Pancreas (tissue), 10 donors: ENCODE measurements at regions not wholly inside any gene's neighbourhood (a gene's known extent, or its start where the extent isn't known, plus 50 kb on each side); places are given as distances from the start of the nearest gene placed in this dataset.
A peak's percentile ranks its signal among the peaks of the same experiment; 100 is the strongest.
"Not testable (repeated sequence)": the region's sequence is repeated elsewhere in the genome, so short reads cannot be mapped to it uniquely, and the experiment has no call there.

Experiments
- ATAC-seq, 4 donors: fragments of 200-7000 bp; cut with Tn5 transposase; one replicate each; pipeline versions ENCODE4 v1.8.0 to v1.9.1; 2020; ENCODE audit warnings: mild to moderate bottlenecking in 4 of 4, moderate library complexity in 4 of 4
- DNase-seq, 6 donors: peaks; one replicate each; pipeline ENCODE4 v3.0.0-alpha.2; 2020
- FAIRE-seq: peaks from 2 replicates; lab custom pipeline; 2012; peaks lifted over from hg19 to GRCh38; lab: Jason Lieb, UNC
- H3K27ac ChIP-seq, 4 donors: fragments of 200-600 bp; sonication (generic); 1 replicate in 3 of 4; 2 replicates in 1 of 4; pipeline versions ENCODE4 v1.5.0 to v1.8.0; 2020
- H3K27me3 ChIP-seq, 4 donors: fragments of 200-600 bp; one replicate each; pipeline ENCODE4 v1.8.0; 2021
- H3K36me3 ChIP-seq, 3 donors: fragments of 200-600 bp; sonication (generic) in 1 of 3; one replicate each; pipeline versions ENCODE4 v1.5.0 to v1.8.0; 2020 to 2021
- H3K4me1 ChIP-seq, 3 donors: fragments of 200-600 bp; one replicate each; pipeline ENCODE4 v1.8.0; 2021
- H3K4me3 ChIP-seq, 4 donors: fragments of 200-600 bp; sonication (generic) in 2 of 4; one replicate each; pipeline versions ENCODE4 v1.5.0 to v1.8.0; 2020 to 2021
- H3K9me3 ChIP-seq, 4 donors: fragments of 200-600 bp; one replicate each; pipeline ENCODE4 v1.8.0; 2021
- WGBS, 2 donors: extraction: QIAGEN DNeasy Blood & Tissue Kit; methylation state at CpG; one replicate each; pipeline ENCODE4 v1.1.7; 2013; 5-methylcytosine and 5-hydroxymethylcytosine counted together
- intact Hi-C, 3 donors: fragments of 100-400 bp; cut with DNase I; formaldehyde crosslinking; loops; one replicate each; pipeline versions ENCODE4 v1.11.1 to v1.14.2; 2022
- TF ChIP-seq, protein P1 (sequence below), 4 donors: fragments of 200-600 bp; sonication (generic) in 3 of 4; IDR thresholded peaks; one replicate each; pipeline versions ENCODE4 v1.5.0 to v1.8.0; 2021; ENCODE audit warnings: antibody characterized with exemption in 4 of 4
- donor health status: healthy with polysubstance abuse.
- donor health status: DM: no; HTN: no; CAD: no; lungs with moderate emphysema.
- donor health status: DM: no; HTN: no; CAD: no.
- donor health status: control.
- donor health status: control.
- donor health status: Bipolar disorder and iron deficiency.
- donor health status: DM: yes; HTN: yes; CAD: no.
- donor health status: DM: no; HTN: no; CAD: no.
- donor health status: DM: no; HTN: no; CAD: no.
- donor health status: DM: yes; HTN: yes; CAD: no.

DNA sequence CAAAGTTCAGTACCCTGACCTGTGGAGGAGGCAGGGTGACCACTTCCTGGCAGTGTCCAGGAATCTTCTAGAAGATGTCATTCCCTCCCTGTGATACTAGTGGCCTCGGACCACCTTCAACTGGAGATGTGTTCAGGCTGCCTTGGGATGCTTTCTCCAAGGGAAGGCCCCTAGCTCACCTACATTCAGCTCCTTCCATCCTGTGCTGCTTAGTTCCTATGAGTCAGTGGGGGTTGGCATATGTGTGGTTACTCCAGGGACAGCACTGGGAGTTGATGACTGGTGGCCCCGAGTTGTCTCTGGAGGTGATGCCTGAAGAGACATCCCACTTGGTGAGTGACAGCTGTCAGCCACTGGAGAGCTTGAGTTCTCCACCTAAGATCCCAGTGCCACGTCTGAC lies 81.8 kb upstream of the OR9Q1 start:
- no peaks in the 10 kb centered on the region for H3K27me3 ChIP-seq
- ATAC-seq: no peak
- H3K9me3 ChIP-seq: no peaks in the 10 kb centered on the region
- FAIRE-seq: no peak
- no peak for DNase-seq
- H3K36me3 ChIP-seq: no peaks in the 10 kb centered on the region
- intact Hi-C loops: no loop called here
- H3K27ac ChIP-seq: no peak overlapping the region
- no peaks in the 10 kb centered on the region for H3K4me1 ChIP-seq
- TF ChIP-seq, protein P1, sequence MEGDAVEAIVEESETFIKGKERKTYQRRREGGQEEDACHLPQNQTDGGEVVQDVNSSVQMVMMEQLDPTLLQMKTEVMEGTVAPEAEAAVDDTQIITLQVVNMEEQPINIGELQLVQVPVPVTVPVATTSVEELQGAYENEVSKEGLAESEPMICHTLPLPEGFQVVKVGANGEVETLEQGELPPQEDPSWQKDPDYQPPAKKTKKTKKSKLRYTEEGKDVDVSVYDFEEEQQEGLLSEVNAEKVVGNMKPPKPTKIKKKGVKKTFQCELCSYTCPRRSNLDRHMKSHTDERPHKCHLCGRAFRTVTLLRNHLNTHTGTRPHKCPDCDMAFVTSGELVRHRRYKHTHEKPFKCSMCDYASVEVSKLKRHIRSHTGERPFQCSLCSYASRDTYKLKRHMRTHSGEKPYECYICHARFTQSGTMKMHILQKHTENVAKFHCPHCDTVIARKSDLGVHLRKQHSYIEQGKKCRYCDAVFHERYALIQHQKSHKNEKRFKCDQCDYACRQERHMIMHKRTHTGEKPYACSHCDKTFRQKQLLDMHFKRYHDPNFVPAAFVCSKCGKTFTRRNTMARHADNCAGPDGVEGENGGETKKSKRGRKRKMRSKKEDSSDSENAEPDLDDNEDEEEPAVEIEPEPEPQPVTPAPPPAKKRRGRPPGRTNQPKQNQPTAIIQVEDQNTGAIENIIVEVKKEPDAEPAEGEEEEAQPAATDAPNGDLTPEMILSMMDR (IDR thresholded peaks at IDR 0.05): no peak
- no peak overlapping the region for H3K4me3 ChIP-seq
- WGBS, 2 donors: 78 to 92% methylated on average over 3 of the region's 3 CpGs

DNA sequence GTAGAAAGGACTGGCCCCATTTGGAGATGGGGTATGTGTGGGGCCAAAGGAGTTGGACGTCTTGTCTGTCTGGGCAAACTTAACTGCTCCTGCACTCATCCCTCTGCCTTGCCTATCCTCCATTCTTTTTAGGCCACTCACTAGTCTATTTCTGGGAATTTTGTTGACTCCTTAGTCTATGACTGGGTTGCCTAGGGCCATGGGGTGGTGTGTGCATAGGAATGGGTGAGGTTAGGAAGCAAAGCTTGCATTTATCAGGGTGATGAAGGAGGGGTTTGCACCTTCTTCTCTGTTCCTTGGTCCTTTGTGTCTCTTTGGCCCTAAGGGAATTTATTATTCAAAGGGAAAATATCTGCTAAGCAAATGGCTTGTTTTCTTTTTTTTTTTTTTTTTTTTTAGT lies 80.9 kb upstream of the OR9Q1 start:
- H3K4me1 ChIP-seq: no peaks in the 10 kb centered on the region
- H3K4me3 ChIP-seq: no peak overlapping the region
- FAIRE-seq (no peak), ATAC-seq (no peak), DNase-seq (no peak)
- TF ChIP-seq, protein P1 (IDR thresholded peaks at IDR 0.05): no peak
- no peaks in the 10 kb centered on the region for H3K27me3 ChIP-seq
- no peaks in the 10 kb centered on the region for H3K36me3 ChIP-seq
- H3K27ac ChIP-seq: no peak overlapping the region
- H3K9me3 ChIP-seq: no peaks in the 10 kb centered on the region
- intact Hi-C loops: no loop called here
- 59 to 82% methylated on average over 1 of the region's 1 CpG for WGBS, 2 donors

DNA sequence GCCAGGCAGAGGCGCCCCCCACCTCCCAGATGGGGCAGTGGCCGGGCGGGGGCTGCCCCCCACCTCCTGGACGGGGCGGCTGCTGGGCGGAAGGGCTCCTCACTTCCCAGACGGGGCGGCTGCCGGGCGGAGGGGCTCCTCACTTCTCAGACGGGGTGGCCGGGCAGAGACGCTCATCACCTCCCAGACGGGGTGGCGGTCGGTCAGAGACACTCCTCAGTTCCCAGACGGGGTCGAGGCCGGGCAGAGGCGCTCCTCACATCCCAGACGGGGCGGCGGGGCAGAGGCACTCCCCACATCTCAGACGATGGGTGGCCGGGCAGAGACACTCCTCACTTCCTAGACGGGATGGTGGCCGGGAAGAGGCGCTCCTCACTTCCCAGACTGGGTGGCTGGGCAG lies 79.9 kb upstream of the OR9Q1 start:
- DNase-seq: peak in 1 of 6 donors; percentile 50
- H3K4me3 ChIP-seq, H3K4me1 ChIP-seq, intact Hi-C loops, ATAC-seq, H3K9me3 ChIP-seq, H3K27me3 ChIP-seq, FAIRE-seq, H3K27ac ChIP-seq, H3K36me3 ChIP-seq: not testable (repeated sequence)
- 88 to 95% methylated on average over 24 to 28 of the region's 28 CpGs for WGBS, 2 donors

DNA sequence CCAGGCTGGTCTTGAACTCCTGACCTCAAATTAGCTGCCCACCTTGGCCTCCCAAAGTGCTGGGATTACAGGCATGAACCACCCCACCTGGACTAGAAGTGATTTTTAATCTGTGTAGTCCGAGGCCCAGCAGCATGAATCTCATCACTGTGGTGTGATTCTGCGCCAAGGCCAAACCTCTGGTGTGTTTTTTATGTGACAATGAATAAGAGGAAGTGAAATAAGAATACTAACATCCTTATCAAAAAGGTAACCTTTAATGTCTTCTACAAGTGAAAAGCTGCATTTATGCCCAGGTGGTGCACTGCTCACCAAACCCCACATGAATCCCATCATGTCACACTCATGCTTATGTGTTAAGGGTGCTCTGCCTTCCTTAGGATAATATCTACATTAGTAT lies 77.1 kb upstream of the OR9Q1 start:
- Histone ChIP-seq H3K36me3 (no peaks in the 10 kb centered on the region), H3K27me3 (no peaks in the 10 kb centered on the region), H3K9me3 (no peaks in the 10 kb centered on the region), H3K4me1 (no peaks in the 10 kb centered on the region), H3K4me3 (no peak overlapping the region), H3K27ac (no peak overlapping the region)
- ATAC-seq (no peak), DNase-seq (no peak), FAIRE-seq (no peak)
- WGBS, 2 donors: 67 to 68% methylated on average over 2 of the region's 2 CpGs
- TF ChIP-seq, protein P1 (IDR thresholded peaks at IDR 0.05): no peak
- intact Hi-C loops: no loop called here

GRCh38 chr11:57964660-57965059 lies 59.0 kb upstream of the OR9Q1 start:
- no peak for DNase-seq
- Histone ChIP-seq H3K4me3 (no peak overlapping the region), H3K4me1 (no peaks in the 10 kb centered on the region), H3K27me3 (no peaks in the 10 kb centered on the region), H3K27ac (no peak overlapping the region), H3K9me3 (no peaks in the 10 kb centered on the region), H3K36me3 (no peaks in the 10 kb centered on the region)
- TF ChIP-seq, protein P1 (IDR thresholded peaks at IDR 0.05): no peak
- intact Hi-C loops: no loop called here
- peak in 1 of 4 donors; percentile 55 for ATAC-seq
- FAIRE-seq: no peak
- WGBS, 2 donors: 46 to 48% methylated on average over 2 of the region's 2 CpGs
